ENCODE measurements at regions not wholly inside any gene's neighbourhood (a gene's known extent, or its start where the extent isn't known, plus 50 kb on each side); places are given as distances from the start of the nearest gene placed in this dataset.
"Not testable (repeated sequence)": the region's sequence is repeated elsewhere in the genome, so short reads cannot be mapped to it uniquely, and the experiment has no call there.

GRCh38 chrX:41022566-41022965 is 62.7 kb upstream of the USP9X start (continued):
- no peak for TF ChIP-seq PRDM10 (tag by site-specific recombination; IDR thresholded peaks at IDR 0.05)
- TF ChIP-seq ZNF366 (tag by site-specific recombination; conservative IDR thresholded peaks at IDR 0.05): peak; percentile 44; the same call in 1 of the 2 replicates
- TF ChIP-seq ZNF555 (tag by site-specific recombination; conservative IDR thresholded peaks at IDR 0.05): no peak
- TF ChIP-seq ZNF324 (tag by site-specific recombination; IDR thresholded peaks at IDR 0.05): peak; percentile 40; the same call in 1 of the 2 replicates
- peak; percentile 88 for TF ChIP-seq KLF8 (tag by site-specific recombination; IDR thresholded peaks at IDR 0.05)
- no peak for TF ChIP-seq ZNF660 (tag by site-specific recombination; IDR thresholded peaks at IDR 0.05)
- no peak for TF ChIP-seq ZNF302 (tag by site-specific recombination; IDR thresholded peaks at IDR 0.05; ENCODE audit: low read depth)
- TF ChIP-seq ZFP41 (tag by site-specific recombination; IDR thresholded peaks at IDR 0.05; ENCODE audit: borderline replicate concordance): no peak
- no peak for TF ChIP-seq ZBTB48 (tag by site-specific recombination; IDR thresholded peaks at IDR 0.05)
- TF ChIP-seq, protein P1, sequence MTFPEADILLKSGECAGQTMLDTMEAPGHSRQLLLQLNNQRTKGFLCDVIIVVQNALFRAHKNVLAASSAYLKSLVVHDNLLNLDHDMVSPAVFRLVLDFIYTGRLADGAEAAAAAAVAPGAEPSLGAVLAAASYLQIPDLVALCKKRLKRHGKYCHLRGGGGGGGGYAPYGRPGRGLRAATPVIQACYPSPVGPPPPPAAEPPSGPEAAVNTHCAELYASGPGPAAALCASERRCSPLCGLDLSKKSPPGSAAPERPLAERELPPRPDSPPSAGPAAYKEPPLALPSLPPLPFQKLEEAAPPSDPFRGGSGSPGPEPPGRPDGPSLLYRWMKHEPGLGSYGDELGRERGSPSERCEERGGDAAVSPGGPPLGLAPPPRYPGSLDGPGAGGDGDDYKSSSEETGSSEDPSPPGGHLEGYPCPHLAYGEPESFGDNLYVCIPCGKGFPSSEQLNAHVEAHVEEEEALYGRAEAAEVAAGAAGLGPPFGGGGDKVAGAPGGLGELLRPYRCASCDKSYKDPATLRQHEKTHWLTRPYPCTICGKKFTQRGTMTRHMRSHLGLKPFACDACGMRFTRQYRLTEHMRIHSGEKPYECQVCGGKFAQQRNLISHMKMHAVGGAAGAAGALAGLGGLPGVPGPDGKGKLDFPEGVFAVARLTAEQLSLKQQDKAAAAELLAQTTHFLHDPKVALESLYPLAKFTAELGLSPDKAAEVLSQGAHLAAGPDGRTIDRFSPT (tag by site-specific recombination; IDR thresholded peaks at IDR 0.05): peak; percentile 81
- no peak for TF ChIP-seq ZNF785 (tag by site-specific recombination; IDR thresholded peaks at IDR 0.05)
- TF ChIP-seq ZNF629 (tag by site-specific recombination; IDR thresholded peaks at IDR 0.05): peak; percentile 77
- TF ChIP-seq ZNF350 (tag by site-specific recombination; IDR thresholded peaks at IDR 0.05): 0 out of 2 replicates have a peak, but pooled peaks have one; percentile 21
- TF ChIP-seq ZNF148 (tag by site-specific recombination; IDR thresholded peaks at IDR 0.05; ENCODE audit: borderline replicate concordance): 0 out of 2 replicates have a peak, but pooled peaks have one; percentile 64

DNA sequence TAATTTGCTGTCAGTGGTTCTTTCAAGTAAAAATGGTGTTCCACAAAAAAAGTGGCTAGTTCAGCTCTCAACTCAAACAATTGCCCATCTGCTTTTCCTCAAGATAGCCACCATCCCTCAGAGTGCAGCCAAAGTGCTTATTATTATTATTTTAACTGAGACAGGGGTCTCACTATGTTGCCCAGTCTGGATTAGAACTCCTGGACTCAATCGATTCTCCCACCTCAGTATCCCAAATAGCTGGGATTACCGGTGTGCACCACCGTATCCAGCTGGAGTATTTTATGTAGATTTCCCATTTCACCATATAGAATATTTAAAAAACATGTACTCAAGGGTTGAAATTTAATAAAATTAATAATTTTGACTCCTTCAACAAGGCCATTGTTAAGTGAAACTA is 62.1 kb upstream of the USP9X start:
- H3K4me1 ChIP-seq (ENCODE audit: control insufficient read depth, insufficient read depth, low read length): peaks cover 7% of the 10 kb centered on the region
- CTCF ChIA-PET: interaction anchor here (0.6 to 0.7 kb wide), 2 partner anchors 11 to 276 kb away, joined by 3 to 4 read pairs; no protein-coding TSS in a partner anchor
- TF ChIP-seq ZNF121 (tag by site-specific recombination; IDR thresholded peaks at IDR 0.05) (peak; percentile 62; the same call in 1 of the 2 replicates), ZNF302 (tag by site-specific recombination; IDR thresholded peaks at IDR 0.05; ENCODE audit: low read depth) (no peak)

DNA sequence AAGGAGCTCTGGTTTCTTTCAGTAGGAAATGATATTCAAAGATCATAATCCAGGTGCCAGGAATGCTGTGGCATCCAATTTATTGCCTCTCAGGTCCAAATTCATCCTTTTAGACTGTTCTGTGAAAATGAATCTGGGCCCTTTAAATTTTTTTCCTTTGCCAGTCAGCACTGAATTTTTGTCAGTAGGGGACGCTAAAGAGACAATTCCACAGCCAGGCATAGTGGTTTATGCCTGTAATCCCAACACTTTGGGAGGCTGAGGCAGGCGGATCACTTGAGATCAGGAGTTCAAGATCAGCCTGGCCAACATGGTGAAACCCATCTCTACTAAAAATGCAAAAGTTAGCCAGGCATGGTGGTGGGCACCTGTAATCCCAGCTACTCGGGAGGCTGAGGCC is 60.9 kb upstream of the USP9X start:
- H3K27ac ChIP-seq (ENCODE audit: extremely low read depth, low read depth, low read length); H3K4me1 ChIP-seq (ENCODE audit: control insufficient read depth, insufficient read depth, low read length); H3K9me3 ChIP-seq (ENCODE audit: control insufficient read depth, insufficient read depth, low read depth, low read length); POLR2A ChIA-PET; H3K4me3 ChIP-seq (ENCODE audit: low read depth, low read length); H3K36me3 ChIP-seq (ENCODE audit: control insufficient read depth in 2 of 2, insufficient read depth in 1 of 2, low read length in 2 of 2): not testable (repeated sequence)
- CTCF ChIA-PET: interaction anchor here (0.5 to 0.8 kb wide), 6 partner anchors 10 to 495 kb away, joined by 3 to 5 read pairs (median 3); no protein-coding TSS in a partner anchor
- TF ChIP-seq SETDB1 (IDR thresholded peaks at IDR 0.05; ENCODE audit: insufficient read length, low read length): peak; percentile 62
- peak; percentile 71; the same call in 1 of the 2 replicates for TF ChIP-seq ZNF580 (tag by site-specific recombination; IDR thresholded peaks at IDR 0.05)

More for the DNA sequence above, 62.1 kb upstream of the USP9X start:
- H3K27ac ChIP-seq (ENCODE audit: extremely low read depth, low read depth, low read length): no peak overlapping the region
- POLR2A ChIA-PET: no interaction called here
- no peak overlapping the region for H3K4me3 ChIP-seq (ENCODE audit: low read depth, low read length)
- no peaks in the 10 kb centered on the region for H3K9me3 ChIP-seq (ENCODE audit: control insufficient read depth, insufficient read depth, low read depth, low read length)
- H3K36me3 ChIP-seq (ENCODE audit: control insufficient read depth in 2 of 2, insufficient read depth in 1 of 2, low read length in 2 of 2): no peaks in the 10 kb centered on the region

Data from HEK293 (cell line).